ENCODE measurements at regions not wholly inside any gene's neighbourhood (a gene's known extent, or its start where the extent isn't known, plus 50 kb on each side); places are given as distances from the start of the nearest gene placed in this dataset.

DNA sequence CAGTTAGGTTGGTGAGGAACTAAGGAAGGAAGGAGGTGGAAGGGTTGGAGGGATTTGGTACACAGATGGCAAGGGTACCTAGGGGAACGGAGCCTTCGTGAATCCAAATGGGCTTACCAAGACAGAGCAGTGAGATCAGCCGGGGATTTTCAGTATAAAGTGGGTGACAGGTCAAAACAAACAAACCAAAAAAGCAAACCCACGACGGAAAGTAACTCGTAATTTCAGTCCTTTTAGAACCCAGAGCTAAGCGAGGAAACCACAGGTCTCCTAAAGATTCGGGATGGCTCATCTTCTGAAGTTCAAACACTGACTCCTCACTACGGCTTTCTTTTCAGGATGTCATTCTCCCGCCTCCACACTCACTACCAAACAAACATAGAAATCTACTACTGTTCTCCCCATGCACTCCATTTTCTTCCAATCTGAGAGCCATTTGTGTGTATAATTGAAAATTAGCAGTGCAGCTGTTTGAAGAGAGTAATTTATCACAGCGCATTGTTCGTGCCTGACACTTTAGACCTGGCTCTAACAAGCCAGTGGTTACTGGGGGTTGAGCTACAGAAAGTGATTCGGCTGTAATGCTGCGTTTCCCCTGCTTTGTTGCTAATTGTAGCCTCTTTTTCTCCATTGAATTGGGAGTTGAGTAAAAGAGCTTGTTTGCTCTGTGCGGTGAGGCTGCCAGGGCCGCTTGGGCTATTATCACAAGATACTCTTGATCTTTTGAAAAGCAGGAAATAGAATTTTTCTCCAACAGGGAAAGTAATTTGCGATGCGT, 64.7 kb upstream of the CCDC39 start:
- no peak for TF ChIP-seq POLR2A (IDR thresholded peaks at IDR 0.05; ENCODE audit: low read length)
- TF ChIP-seq GATA1 (IDR thresholded peaks at IDR 0.05; ENCODE audit: low read depth, low read length), result no peak

Data from erythroblast (primary cell).